ENCODE measurements at regions not wholly inside any gene's neighbourhood (a gene's known extent, or its start where the extent isn't known, plus 50 kb on each side); places are given as distances from the start of the nearest gene placed in this dataset.

DNA sequence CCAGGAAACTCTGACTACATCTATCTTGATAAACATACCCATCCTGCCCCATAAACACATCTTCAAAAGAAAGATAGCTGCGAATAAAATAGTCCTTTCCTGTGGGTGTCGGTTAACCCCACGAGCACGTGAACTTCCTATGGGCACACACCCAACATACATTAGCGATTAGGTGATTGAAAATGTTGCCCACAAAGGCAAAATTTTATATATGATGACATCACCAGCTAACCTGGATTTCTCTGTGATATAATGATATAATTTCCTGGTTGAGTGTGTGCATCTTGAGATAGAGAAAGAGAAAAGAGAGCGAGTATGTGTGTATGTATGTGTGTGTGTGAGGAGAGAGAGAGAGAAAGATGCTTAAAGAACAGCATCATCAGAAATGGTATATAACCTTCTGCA is 296.1 kb downstream of the PTPRC start:
- H3K27ac ChIP-seq = no peak overlapping the region
- no peaks in the 10 kb centered on the region for H3K36me3 Mint-ChIP-seq
- no peak overlapping the region for H3K4me2 ChIP-seq

DNA sequence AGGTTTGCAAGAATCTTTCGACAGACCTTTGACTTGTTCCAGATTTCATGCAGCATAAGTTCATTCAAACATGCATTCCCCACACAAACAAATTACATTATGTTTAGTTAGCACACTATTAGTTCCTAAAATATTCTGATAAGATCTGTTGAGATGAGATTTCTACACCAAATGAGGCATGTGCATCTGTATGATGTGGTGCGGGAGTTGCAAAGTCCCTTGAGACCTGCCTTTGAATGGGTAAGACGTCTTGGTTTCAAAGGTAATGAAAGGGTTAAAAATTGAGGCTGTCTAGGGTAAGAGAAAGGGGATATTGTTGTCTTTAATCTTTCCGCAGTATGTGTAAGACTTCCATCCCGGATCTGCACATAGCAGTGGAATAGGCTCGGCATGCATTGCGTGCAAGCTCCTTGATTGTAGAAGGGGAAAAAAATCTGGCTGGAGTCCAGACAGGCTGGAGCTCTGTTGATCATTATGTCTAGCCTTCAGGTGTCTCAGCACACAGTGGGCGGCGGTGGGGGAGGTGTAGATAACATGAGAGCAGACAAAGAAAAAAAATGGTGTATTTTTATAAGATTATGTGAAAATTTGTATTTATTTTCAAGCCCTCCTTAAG is 296.6 kb downstream of the PTPRC start:
- Mint-ChIP-seq H3K9me3 (peaks cover under 1% of the 10 kb centered on the region), H3K4me3 (no peak overlapping the region), H3K27ac (no peak overlapping the region), H3K4me1 (peaks cover 30% of the 10 kb centered on the region), H3K27me3 (ENCODE audit: insufficient read depth, low read depth) (no peaks in the 10 kb centered on the region), H3K36me3 (no peaks in the 10 kb centered on the region)
- no peaks in the 10 kb centered on the region for H3K79me2 ChIP-seq (ENCODE audit: low read depth)
- no peaks in the 10 kb centered on the region for H3K27me3 ChIP-seq
- H3K4me1 ChIP-seq = peaks cover 8% of the 10 kb centered on the region
- H3K27ac ChIP-seq = no peak overlapping the region
- H3F3A ChIP-seq (ENCODE audit: low read depth) = no peaks in the 10 kb centered on the region
- peak; percentile 9 for DNase-seq (ENCODE audit: low spot score)
- TF ChIP-seq, protein P1, sequence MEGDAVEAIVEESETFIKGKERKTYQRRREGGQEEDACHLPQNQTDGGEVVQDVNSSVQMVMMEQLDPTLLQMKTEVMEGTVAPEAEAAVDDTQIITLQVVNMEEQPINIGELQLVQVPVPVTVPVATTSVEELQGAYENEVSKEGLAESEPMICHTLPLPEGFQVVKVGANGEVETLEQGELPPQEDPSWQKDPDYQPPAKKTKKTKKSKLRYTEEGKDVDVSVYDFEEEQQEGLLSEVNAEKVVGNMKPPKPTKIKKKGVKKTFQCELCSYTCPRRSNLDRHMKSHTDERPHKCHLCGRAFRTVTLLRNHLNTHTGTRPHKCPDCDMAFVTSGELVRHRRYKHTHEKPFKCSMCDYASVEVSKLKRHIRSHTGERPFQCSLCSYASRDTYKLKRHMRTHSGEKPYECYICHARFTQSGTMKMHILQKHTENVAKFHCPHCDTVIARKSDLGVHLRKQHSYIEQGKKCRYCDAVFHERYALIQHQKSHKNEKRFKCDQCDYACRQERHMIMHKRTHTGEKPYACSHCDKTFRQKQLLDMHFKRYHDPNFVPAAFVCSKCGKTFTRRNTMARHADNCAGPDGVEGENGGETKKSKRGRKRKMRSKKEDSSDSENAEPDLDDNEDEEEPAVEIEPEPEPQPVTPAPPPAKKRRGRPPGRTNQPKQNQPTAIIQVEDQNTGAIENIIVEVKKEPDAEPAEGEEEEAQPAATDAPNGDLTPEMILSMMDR (IDR thresholded peaks at IDR 0.05) = no peak
- TF ChIP-seq EZH2phosphoT487 (IDR thresholded peaks at IDR 0.05) = no peak
- H3K9me3 ChIP-seq (ENCODE audit: low read depth) = no peaks in the 10 kb centered on the region
- no peaks in the 10 kb centered on the region for H4K20me1 ChIP-seq (ENCODE audit: low read depth)
- no peaks in the 10 kb centered on the region for H3K36me3 ChIP-seq
- H3K4me2 ChIP-seq = no peak overlapping the region
- no peak overlapping the region for H3K9ac ChIP-seq
- H3K4me3 ChIP-seq = no peak overlapping the region
- H2AFZ ChIP-seq (replicated peaks) = peak overlapping the region; percentile 2

More for the DNA sequence above, 296.1 kb downstream of the PTPRC start:
- no peaks in the 10 kb centered on the region for H3K36me3 ChIP-seq
- no peaks in the 10 kb centered on the region for H3K9me3 ChIP-seq (ENCODE audit: low read depth)
- DNase-seq (ENCODE audit: low spot score) = no peak
- no peaks in the 10 kb centered on the region for H3F3A ChIP-seq (ENCODE audit: low read depth)
- peaks cover 9% of the 10 kb centered on the region for H3K4me1 ChIP-seq
- H3K4me3 ChIP-seq = no peak overlapping the region
- H3K27me3 ChIP-seq = no peaks in the 10 kb centered on the region
- Mint-ChIP-seq H3K9me3 (no peaks in the 10 kb centered on the region), H3K4me3 (no peak overlapping the region), H3K4me1 (peaks cover 36% of the 10 kb centered on the region), H3K27ac (no peak overlapping the region), H3K27me3 (ENCODE audit: insufficient read depth, low read depth) (no peaks in the 10 kb centered on the region)
- H2AFZ ChIP-seq (replicated peaks) = no peak overlapping the region
- TF ChIP-seq EZH2 (IDR thresholded peaks at IDR 0.05) (no peak), EZH2phosphoT487 (IDR thresholded peaks at IDR 0.05) (no peak)
- TF ChIP-seq, protein P1 (IDR thresholded peaks at IDR 0.05) = no peak
- no peaks in the 10 kb centered on the region for H4K20me1 ChIP-seq (ENCODE audit: low read depth)
- no peak overlapping the region for H3K9ac ChIP-seq
- H3K79me2 ChIP-seq (ENCODE audit: low read depth) = no peaks in the 10 kb centered on the region

DNA sequence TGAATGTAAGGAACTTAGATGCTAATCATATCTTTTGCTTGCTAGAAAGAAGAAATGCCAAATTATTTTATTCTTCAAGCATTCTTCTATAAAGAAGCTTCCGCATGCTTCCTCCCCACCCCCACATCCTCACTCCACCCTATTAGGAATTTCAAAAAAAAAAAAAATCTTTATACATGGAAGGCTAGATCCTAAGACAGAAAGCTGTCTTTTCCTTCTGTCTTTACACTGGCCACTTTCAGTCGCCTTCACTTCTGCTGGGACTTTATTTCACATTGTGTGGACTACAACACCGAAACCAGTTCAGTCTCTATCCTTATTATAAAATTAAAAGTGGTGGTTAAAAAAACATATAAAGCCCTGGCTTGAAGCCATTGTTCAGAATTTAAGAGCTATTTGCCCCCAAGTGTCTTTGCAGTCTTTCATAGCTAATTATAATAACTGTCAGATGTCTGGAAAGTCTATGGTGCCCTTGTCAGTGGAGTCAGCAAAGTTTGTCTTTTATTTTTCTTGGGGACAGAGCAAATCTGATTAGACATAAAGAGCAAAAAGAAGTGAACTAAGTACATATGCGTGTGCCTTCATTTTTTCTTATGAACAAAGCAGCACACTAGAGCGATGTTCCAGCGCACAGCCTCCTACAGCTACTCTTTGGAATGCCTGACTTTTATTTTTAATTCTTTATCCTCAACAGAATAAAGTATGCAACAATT is 297.7 kb downstream of the PTPRC start:
- Histone ChIP-seq H3K4me3 (no peak overlapping the region), H4K20me1 (ENCODE audit: low read depth) (no peaks in the 10 kb centered on the region), H3K4me2 (no peak overlapping the region), H2AFZ (replicated peaks) (peak overlapping the region; percentile 11), H3K79me2 (ENCODE audit: low read depth) (no peaks in the 10 kb centered on the region), H3K9me3 (ENCODE audit: low read depth) (no peaks in the 10 kb centered on the region), H3K36me3 (no peaks in the 10 kb centered on the region), H3F3A (ENCODE audit: low read depth) (no peaks in the 10 kb centered on the region), H3K27me3 (no peaks in the 10 kb centered on the region), H3K4me1 (peaks cover 6% of the 10 kb centered on the region), H3K9ac (no peak overlapping the region), H3K27ac (no peak overlapping the region)
- no peak overlapping the region for H3K4me3 Mint-ChIP-seq
- DNase-seq (ENCODE audit: low spot score) = no peak
- H3K9me3 Mint-ChIP-seq = peaks cover 5% of the 10 kb centered on the region
- TF ChIP-seq EZH2phosphoT487 (IDR thresholded peaks at IDR 0.05) (no peak), EZH2 (IDR thresholded peaks at IDR 0.05) (no peak)
- TF ChIP-seq, protein P1 (IDR thresholded peaks at IDR 0.05) = no peak
- peaks cover under 1% of the 10 kb centered on the region for H3K27me3 Mint-ChIP-seq (ENCODE audit: insufficient read depth, low read depth)
- H3K36me3 Mint-ChIP-seq = no peaks in the 10 kb centered on the region
- H3K4me1 Mint-ChIP-seq = peaks cover 24% of the 10 kb centered on the region
- peak overlapping the region; percentile 93 for H3K27ac Mint-ChIP-seq

Data from neural progenitor cell (in vitro differentiated cells).